VCaP (cell line): ENCODE measurements at regions not wholly inside any gene's neighbourhood (a gene's known extent, or its start where the extent isn't known, plus 50 kb on each side); places are given as distances from the start of the nearest gene placed in this dataset.

ENCODE experiments used
- H3K27ac ChIP-seq: fragments of 450-650 bp; 2 replicates; pipeline ENCODE4 v1.5.1; 2017
- TF ChIP-seq, protein P1 (sequence below): fragments of 450-650 bp; conservative IDR thresholded peaks from 2 replicates; pipeline ENCODE4 v1.5.1; 2017; ENCODE audit warnings: mild to moderate bottlenecking, moderate library complexity

DNA sequence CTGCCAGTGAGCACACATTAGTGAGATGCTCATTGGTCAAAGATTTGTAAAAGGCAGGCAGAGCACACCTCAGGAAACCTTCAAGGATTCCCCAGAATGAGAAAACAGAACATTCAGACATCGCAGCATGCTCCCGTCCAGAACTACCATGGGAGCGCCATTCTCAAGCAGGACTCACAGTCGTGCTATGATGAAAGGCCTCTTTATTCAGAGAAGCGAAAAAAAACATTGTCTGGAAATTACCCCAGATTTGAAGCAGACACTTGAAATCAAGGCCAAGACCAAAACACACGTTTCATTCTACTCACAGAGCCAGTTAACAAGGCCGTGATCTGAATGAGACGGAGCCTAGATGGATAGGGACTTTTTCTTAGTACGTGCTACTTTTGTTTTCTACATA lies 961.8 kb upstream of the TENM3 start:
- no peak overlapping the region for H3K27ac ChIP-seq
- TF ChIP-seq, protein P1, sequence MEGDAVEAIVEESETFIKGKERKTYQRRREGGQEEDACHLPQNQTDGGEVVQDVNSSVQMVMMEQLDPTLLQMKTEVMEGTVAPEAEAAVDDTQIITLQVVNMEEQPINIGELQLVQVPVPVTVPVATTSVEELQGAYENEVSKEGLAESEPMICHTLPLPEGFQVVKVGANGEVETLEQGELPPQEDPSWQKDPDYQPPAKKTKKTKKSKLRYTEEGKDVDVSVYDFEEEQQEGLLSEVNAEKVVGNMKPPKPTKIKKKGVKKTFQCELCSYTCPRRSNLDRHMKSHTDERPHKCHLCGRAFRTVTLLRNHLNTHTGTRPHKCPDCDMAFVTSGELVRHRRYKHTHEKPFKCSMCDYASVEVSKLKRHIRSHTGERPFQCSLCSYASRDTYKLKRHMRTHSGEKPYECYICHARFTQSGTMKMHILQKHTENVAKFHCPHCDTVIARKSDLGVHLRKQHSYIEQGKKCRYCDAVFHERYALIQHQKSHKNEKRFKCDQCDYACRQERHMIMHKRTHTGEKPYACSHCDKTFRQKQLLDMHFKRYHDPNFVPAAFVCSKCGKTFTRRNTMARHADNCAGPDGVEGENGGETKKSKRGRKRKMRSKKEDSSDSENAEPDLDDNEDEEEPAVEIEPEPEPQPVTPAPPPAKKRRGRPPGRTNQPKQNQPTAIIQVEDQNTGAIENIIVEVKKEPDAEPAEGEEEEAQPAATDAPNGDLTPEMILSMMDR = no peak

DNA sequence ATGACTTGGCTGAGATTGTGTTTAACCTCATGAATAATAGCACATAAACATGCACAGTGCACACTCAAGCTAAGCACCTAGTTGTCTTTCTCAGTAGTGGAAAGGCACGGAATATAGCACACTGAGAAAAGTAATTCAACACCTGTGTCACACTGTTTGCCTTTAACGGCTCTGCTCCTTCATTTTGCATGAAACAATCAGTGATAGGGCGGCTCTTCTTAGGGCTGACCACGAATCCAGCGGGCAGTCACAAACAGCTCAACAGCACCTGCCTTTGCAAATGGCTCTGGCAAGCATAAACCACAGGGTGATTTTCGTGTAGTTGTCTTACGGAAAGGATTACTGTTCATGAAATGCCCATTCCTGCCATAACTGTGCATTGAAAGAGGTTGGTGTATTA lies 954.0 kb upstream of the TENM3 start:
- TF ChIP-seq, protein P1 = no peak

DNA sequence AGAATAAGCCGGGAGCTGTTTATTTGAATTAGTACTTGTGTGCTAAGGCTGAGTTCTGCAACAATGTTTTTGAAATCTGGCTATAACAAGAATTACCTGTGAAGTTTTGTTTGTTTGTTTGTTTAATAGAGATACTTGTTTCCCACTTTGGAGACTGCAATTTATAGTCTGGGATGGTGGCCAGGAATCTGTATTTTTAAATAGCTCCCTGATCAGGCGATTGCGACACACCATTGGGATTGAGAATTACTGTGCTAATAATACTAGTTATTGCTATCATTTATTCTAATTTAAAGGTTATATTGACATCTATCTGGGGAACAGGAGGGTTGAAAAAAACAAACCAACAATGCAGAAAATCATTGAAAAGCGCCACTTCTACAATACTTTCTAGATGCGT lies 951.6 kb upstream of the TENM3 start:
- no peak overlapping the region for H3K27ac ChIP-seq
- TF ChIP-seq, protein P1 = no peak

More for the DNA sequence above, 954.0 kb upstream of the TENM3 start:
- no peak overlapping the region for H3K27ac ChIP-seq

DNA sequence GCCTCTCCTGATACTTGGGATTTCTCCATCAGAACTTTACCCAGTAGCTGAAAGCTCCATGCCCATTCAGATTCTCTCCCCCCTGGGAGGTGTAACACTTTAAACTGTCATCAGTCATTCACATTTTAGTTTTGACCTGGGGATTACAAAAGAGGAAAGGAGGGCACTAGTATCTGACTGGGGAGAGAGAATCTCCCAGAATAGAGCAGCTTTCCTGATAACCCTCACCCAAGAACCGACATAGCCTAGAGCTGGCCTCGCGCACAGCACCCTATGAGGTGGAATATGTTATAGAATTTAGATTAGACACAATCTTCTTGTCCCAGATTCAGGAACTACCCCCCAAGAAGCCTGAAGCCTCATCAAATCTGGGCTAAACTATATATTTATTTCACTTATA lies 950.2 kb upstream of the TENM3 start:
- TF ChIP-seq, protein P1 = no peak
- no peak overlapping the region for H3K27ac ChIP-seq

DNA sequence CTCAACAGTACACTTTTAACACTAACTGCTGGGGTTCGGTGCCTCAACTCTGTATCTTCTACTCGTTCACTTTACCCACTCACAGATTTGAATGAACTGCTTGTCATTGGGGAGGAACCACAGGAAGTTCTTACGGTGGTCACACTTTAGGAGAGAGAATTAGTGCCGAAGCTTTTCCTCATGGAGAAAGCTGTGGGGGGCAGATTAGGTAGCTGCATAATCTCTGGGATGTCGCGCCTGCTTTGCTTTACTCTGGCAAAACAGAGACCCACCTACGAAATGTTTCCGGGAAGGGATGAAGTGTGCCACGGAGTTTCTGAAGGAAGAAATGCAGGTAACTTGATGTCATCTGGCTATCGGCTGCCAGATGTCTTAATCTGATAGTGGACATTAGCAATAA lies 949.7 kb upstream of the TENM3 start:
- H3K27ac ChIP-seq = no peak overlapping the region
- TF ChIP-seq, protein P1 = no peak

DNA sequence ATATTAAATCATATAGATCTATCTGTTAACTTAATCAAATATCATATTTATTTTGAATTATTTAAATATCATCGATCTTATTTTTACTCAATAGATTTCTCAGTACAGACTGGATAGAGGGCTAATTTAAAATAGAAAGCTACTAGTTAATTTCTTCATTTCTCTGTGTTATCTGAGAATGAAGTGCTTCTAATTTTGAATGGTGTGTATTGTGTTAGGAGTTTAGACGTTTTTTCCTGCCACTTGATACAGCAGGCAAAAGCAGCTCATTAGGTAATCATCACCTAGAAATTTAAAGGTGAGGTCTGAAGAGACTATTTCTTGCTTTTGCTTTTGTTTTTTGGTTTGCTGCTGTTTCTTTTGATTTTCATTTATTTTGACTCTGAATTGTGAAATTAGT lies 948.8 kb upstream of the TENM3 start:
- H3K27ac ChIP-seq = no peak overlapping the region
- TF ChIP-seq, protein P1 = no peak

DNA sequence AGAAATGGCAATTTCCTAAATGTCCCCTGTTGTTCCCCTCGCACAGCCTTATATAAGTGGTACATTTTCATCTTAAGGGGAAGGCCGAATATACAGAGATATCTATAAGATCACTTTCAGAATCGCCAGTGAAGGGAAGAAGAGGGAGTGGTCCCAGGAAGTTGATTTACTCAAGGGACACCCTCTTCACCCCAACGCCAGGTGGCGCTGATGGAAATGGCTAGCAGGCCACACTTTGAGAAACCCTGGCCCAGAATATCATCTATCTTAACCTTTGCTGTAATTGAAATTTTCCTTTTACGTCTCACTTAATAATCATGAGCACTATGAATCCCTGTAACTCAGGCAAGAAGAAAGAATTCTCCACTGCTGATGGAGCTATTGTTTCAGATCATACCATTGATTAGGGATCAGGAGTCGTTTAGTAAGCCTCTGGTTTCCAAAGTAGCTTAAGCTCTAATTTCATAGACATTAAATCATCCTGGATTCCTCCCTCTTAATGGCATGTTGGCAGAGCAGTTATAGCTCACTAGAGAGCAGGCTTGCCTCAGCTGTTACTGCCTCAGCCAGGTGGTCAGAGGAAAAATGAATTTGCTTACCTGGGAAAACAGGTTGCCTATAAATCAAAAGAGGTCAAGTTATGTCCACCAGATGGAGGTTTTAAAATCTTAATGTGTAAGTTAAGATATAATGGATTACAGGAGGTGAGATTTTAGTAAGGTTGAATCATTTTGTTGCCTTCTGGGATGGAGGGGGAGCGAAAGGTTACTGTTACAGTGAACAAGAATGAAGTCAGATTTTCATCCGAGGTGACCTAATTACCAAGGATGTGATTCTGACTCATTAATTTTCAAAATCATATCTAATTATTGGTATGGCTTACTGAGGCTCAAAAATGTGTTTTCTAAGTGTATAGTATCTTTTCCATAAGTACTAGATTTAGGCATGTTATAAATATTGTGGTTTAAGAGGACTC lies 941.2 kb upstream of the TENM3 start:
- TF ChIP-seq, protein P1 = peak; percentile 94
- peak overlapping the region; percentile 28; the same call in 1 of the 2 replicates for H3K27ac ChIP-seq
